Fibroblast of lung (primary cell): ENCODE measurements at regions not wholly inside any gene's neighbourhood (a gene's known extent, or its start where the extent isn't known, plus 50 kb on each side); places are given as distances from the start of the nearest gene placed in this dataset.

Source experiments
- EZH2 ChIP-seq: IDR thresholded peaks from 2 replicates; pipeline ENCODE4 v1.5.1; 2012; ENCODE audit warnings: low read length, control low read depth, mild to moderate bottlenecking; ENCODE audit errors: missing control alignments
- TF ChIP-seq, protein P1 (sequence below), 2 donors: IDR thresholded peaks in 1 of 2; conservative IDR thresholded peaks in 1 of 2; 1 replicate in 1 of 2; 2 replicates in 1 of 2; pipeline ENCODE4 v1.5.1; 2011 to 2012; ENCODE audit warnings: low read length in 2 of 2, control low read depth in 1 of 2, inconsistent platforms in 1 of 2, low read depth in 1 of 2, mild to moderate bottlenecking in 1 of 2

DNA sequence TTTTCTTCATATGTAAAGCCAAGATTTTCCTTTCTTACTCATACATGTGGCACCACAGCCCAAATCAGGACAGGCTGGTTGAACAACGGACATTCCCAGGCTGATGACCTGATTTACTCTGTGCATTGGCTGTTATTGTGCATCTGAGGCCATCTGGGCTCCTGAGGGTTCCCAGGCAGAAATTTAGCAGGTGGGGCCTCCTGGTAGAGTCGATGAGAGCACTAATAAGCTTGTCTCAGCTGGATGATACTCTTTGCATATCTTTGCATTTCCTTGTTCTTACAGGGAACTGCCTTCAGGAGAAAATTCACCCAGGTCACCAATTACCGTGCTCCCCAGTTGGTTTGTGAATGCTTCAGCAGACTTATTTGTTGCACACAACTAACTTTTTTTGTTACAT, 605.1 kb downstream of the ELAVL2 start:
- TF ChIP-seq, protein P1, sequence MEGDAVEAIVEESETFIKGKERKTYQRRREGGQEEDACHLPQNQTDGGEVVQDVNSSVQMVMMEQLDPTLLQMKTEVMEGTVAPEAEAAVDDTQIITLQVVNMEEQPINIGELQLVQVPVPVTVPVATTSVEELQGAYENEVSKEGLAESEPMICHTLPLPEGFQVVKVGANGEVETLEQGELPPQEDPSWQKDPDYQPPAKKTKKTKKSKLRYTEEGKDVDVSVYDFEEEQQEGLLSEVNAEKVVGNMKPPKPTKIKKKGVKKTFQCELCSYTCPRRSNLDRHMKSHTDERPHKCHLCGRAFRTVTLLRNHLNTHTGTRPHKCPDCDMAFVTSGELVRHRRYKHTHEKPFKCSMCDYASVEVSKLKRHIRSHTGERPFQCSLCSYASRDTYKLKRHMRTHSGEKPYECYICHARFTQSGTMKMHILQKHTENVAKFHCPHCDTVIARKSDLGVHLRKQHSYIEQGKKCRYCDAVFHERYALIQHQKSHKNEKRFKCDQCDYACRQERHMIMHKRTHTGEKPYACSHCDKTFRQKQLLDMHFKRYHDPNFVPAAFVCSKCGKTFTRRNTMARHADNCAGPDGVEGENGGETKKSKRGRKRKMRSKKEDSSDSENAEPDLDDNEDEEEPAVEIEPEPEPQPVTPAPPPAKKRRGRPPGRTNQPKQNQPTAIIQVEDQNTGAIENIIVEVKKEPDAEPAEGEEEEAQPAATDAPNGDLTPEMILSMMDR (conservative IDR thresholded peaks at IDR 0.05 in 1 of 2, IDR thresholded peaks at IDR 0.05 in 1 of 2; ENCODE audit: low read depth in 1 of 2, low read length in 2 of 2) = no peak
- no peak for TF ChIP-seq EZH2
